HG02938 (cell line): ENCODE measurements at regions not wholly inside any gene's neighbourhood (a gene's known extent, or its start where the extent isn't known, plus 50 kb on each side); places are given as distances from the start of the nearest gene placed in this dataset.
"Not testable (repeated sequence)": the region's sequence is repeated elsewhere in the genome, so short reads cannot be mapped to it uniquely, and the experiment has no call there.

Source experiments
- ATAC-seq: cut with Tn5 transposase; IDR thresholded peaks from one replicate; pipeline ENCODE4 v1.9.1; 2021; ENCODE audit warnings: mild to moderate bottlenecking, moderate library complexity; ENCODE audit not compliant: unreplicated experiment

- no peak for ATAC-seq
Observed at GRCh38 chr3:18562364-18563154, 137.4 kb upstream of the SATB1 start.

GRCh38 chr3:18559331-18559842 lies 134.2 kb upstream of the SATB1 start:
- ATAC-seq: peak; percentile 66

- ATAC-seq: no peak
Observed at GRCh38 chr3:18558507-18558906, 133.4 kb upstream of the SATB1 start.

DNA sequence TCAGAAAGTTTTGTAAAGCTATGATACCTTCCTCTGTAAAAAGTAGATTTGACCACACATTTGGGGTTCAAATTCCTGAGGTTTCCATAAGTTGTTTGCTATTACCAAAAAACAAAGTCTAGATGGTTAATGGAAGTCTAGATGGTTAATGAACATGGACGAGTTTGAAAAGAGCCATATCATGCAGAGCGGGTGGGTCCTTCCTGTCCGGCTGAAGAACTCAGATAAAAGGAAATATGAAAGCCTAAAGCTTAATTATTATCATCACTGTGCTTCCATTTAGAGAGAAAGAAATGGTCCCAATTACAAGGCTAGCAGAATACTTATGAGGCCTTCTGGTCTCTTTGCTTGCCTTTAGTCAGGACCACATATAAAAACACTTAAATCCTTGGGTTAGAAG lies 132.1 kb upstream of the SATB1 start:
- ATAC-seq: no peak

DNA sequence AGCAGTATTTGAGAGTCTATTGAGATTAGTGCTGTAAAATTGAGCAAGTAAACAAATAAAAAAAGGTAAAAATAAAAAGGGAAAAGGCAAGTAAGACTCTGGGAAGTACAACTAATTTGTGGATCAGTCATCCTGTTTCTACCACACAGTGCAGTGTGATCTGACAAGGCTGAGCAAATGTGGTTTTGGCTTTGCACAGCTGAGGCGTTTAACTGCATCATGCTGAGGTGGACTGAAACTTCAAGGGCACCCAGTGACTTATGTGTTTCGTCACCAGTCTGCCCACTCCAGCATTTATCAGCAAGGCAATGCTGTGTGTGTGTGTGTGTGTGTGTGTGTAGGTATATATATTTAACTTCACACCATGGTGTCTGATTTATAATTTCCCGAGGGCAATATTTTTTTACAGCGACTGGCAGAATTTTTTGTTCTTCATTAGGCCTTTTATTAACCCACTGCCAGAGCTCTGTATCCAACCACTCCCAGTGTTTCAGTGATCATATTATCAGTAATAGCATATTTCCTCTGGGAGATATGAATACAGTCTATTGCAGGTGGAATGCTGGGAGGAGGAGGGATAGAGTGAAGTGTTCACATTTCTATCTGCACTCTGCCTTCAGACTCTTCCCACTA lies 131.5 kb upstream of the SATB1 start:
- ATAC-seq: peak; percentile 80

GRCh38 chr3:18556001-18556408 lies 130.9 kb upstream of the SATB1 start:
- ATAC-seq: peak; percentile 27

- ATAC-seq: not testable (repeated sequence)
Observed at GRCh38 chr3:18552579-18553105, 127.5 kb upstream of the SATB1 start.

GRCh38 chr3:18546632-18547031 lies 121.5 kb upstream of the SATB1 start:
- ATAC-seq: no peak

DNA sequence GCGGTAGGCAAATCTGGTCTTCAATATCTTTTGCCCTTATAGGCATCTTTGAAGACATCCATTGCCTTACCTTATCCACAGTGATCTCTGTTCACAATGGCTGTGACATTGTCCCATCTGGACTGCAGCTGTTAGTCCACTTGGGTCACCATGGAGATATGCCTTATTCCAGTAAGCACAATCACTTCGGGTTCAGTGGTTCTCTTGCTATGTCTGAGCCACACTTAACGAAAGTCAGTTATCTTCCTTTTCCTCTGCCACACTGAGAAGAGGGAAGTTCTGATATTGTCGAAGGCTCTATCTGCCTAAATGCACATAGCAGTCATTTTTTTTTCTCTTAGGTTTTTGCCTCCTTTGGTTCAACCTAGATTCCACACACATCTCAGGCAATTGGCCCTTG lies 119.0 kb upstream of the SATB1 start:
- ATAC-seq: no peak

DNA sequence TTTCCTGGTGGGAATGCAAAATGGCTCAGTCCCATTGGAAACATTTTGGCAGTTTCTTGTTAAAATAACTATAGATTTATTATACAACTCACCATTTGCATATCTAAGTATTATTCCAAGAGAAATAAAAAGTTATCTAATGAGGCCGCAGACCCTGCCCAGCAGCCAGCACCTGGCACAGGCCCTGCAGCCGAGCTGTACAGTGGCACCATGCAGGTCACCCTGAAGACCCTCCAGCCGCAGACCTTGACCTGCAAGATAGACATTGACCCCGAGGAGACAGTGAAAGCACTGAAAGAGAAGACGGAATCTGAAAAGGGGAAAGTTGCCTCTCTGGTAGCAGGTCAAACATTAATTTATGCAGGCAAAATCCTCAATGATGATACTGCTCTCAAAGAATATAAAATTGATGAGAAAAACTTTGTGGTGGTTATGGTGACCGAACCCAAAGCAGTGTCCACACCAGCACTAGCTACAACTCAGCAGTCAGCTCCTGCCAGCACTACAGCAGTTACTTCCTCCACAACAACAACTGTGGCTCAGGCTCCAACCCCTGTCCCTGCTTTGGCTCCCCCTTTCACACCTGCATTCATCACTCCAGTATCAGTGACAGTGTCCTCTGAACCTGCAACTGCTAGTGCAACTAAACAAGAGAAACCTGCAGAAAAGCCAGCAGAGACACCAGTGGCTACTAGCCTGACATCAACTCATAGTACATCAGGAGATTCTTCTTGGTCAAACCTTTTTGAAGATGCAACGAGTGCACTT lies 113.5 kb upstream of the SATB1 start:
- ATAC-seq: no peak

GRCh38 chr3:18533039-18533438 lies 107.9 kb upstream of the SATB1 start:
- ATAC-seq: no peak

- ATAC-seq: peak; percentile 89
Observed at GRCh38 chr3:18531662-18532061, 106.5 kb upstream of the SATB1 start.

GRCh38 chr3:18529631-18530030 lies 104.5 kb upstream of the SATB1 start:
- ATAC-seq: no peak

GRCh38 chr3:18527691-18528090 lies 102.6 kb upstream of the SATB1 start:
- ATAC-seq: no peak

DNA sequence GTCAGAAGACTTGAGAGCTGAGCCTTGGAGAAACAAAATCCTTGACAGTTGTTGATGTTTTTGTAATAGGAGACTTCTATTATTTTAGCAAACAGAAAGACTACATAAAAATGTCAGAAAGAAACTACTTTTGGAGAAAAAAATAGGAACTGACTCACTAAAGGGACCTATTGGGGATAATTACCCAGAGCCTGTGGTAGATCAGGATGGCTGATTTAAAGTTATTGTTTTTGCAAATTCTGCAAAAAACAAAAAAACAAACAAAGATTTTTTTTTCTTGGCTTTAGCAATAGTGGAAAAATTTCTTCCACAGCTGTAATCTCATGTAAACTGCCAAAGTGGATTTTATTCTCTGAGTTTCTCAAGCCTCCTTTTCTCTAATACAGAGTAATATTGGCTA lies 101.5 kb upstream of the SATB1 start:
- no peak for ATAC-seq

GRCh38 chr3:18516170-18516569 lies 91.0 kb upstream of the SATB1 start:
- ATAC-seq: not testable (repeated sequence)

DNA sequence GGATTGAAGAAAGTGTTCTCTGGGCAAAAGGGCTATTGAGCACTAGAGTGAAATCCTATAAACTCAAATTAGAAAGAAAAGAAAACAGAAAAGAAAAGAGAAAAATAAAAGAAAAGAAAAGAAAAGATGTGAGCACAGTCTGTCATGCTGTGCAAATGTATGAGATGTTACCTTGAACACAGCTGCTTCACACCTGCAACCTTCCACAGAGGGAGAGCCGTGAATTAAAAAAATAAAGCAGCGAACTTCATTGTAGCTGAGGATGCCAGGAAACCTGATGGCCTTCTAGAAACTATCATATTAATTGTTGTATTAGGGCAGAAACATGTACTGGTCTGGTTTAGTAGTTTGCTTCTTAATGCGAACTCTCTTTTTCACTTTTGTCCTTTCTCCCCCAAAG lies 88.0 kb upstream of the SATB1 start:
- ATAC-seq: no peak

DNA sequence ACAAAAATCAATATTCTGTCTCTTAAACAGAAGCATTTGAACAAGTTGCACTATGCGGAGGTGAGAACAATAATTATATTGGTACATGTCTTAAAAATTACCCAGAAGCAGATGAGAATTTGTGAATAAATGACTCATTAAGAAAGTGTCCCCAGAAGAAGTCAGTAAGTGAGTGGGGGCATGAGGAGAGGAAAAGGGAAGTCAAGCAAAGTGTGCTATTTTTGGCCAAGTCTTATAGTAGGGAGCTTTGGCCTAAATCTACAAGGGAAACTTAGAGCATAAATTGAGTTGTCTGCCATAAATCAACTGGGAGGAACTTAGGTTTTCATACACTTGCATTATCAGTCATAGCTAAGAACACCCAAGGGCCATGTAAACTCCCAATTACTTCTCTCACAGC lies 86.9 kb upstream of the SATB1 start:
- no peak for ATAC-seq

GRCh38 chr3:18510947-18511346 lies 85.8 kb upstream of the SATB1 start:
- no peak for ATAC-seq

- no peak for ATAC-seq
Observed at GRCh38 chr3:18507333-18507732, 82.2 kb upstream of the SATB1 start.

GRCh38 chr3:18505056-18505455 lies 79.9 kb upstream of the SATB1 start:
- ATAC-seq: no peak
